ENCODE measurements at regions not wholly inside any gene's neighbourhood (a gene's known extent, or its start where the extent isn't known, plus 50 kb on each side); places are given as distances from the start of the nearest gene placed in this dataset.

DNA sequence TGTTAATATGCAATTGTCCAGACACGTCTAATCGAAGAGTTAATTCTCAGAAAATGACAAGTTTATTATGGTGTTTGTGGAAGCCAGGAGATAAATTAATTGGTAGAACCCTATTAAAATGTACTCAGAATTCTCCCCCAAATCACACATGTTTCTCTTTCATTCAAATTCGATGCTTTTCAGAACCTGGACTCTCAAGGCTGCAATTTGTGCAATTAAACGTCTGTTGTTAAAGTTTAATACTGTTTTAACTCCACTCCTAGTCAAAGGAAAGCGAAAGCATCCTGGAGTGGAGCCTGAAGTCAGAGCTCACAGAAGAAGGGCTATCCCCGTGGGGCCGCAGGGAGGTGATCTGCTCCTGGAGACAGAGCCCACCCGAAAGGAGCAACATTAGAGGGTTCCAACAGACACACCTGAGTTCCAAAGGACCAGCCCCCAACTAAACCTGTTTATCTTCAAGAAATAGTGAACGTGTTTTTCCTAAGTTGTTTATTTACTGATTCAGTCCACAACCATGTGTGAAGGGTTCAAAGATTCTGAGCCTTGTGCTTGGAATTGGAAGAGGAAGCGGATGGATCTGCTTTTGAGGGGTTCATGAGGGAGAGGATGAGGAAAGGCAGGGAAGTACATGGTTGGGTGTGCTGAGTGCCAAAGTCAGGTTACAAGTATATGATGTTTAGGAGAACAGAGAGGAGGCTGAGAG, 68.0 kb upstream of the AKT3 start:
- H3K27ac ChIP-seq: no peak overlapping the region

GRCh38 chr1:243917177-243917862, 67.3 kb upstream of the AKT3 start:
- H3K27ac ChIP-seq: no peak overlapping the region
- H3K4me3 ChIP-seq: peak overlapping the region; percentile 8 to 43 (median 25)

More for the DNA sequence above, 68.0 kb upstream of the AKT3 start:
- peak overlapping the region; percentile 8 to 43 (median 25) for H3K4me3 ChIP-seq

DNA sequence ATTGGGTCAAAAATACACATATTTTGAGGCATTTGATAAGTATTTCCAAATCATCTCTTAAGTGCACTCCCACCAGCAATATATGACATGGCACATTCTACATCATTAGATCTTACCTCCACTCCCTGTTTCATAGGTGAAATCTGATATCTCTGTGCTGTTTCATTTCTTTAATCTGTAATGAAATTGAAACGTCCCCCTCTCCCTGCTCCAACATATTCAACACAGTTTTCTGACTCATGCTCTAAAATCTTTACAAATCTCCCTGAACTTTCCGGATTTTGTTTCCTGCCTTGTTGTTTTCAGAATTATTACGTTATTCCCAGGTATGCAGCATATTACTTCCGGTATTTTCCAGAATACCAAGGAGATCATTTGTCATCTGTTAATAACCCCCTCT, 66.1 kb upstream of the AKT3 start:
- no peak overlapping the region for H3K4me3 ChIP-seq
- H3K27ac ChIP-seq: no peak overlapping the region

GRCh38 chr1:243912347-243912746, 62.3 kb upstream of the AKT3 start:
- H3K4me3 ChIP-seq: no peak overlapping the region
- H3K27ac ChIP-seq: no peak overlapping the region

DNA sequence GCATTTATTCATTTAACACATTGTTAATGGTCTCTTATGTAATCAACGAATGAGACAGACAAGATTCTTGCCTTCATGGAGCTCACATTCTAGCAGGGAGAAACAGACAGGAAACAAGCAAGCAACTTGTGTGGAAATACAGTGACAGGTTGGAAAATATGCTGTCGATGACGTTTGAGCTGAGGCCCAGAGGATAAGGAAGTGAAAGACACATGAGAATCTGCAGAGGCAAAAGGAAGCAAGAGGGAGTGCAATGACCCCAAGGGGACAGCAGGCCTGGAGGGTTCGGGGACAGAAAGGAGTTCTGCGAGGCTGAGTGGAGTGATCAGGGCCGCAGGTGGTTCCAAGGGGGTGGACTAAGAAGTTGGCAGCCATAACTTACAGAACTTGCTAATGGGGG, 60.6 kb upstream of the AKT3 start:
- Histone ChIP-seq H3K4me3 (no peak overlapping the region), H3K27ac (no peak overlapping the region)

DNA sequence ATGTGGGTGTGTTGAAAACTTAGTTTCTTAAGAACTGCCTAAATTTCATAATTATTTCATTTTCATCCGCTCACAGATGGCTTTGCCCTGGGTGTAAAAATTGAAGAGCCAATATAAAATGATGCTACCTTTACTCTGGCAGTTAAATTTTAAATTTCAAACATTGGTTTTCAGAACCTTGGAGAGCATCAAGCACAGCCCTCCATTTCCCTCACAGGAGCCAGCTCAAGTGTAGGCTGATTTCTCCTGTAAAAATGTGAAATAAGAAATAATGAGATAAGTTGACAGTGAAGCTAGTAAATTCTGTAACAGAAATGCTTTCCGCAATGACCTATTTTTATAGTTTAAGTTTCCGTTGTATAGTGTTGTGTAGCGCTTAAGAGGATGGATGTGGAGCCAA, 53.9 kb upstream of the AKT3 start:
- H3K27ac ChIP-seq: no peak overlapping the region

GRCh38 chr1:243903041-243903440, 53.0 kb upstream of the AKT3 start:
- Histone ChIP-seq H3K4me3 (no peak overlapping the region), H3K27ac (no peak overlapping the region)

More for the DNA sequence above, 53.9 kb upstream of the AKT3 start:
- H3K4me3 ChIP-seq: no peak overlapping the region

GRCh38 chr1:243902100-243902499, 52.1 kb upstream of the AKT3 start:
- no peak overlapping the region for H3K27ac ChIP-seq

More at GRCh38 chr1:243902100-243902499, 52.1 kb upstream of the AKT3 start:
- no peak overlapping the region for H3K4me3 ChIP-seq

All from skin epidermis (tissue), 12 donors.